ENCODE measurements at regions not wholly inside any gene's neighbourhood (a gene's known extent, or its start where the extent isn't known, plus 50 kb on each side); places are given as distances from the start of the nearest gene placed in this dataset.
A peak's percentile ranks its signal among the peaks of the same experiment; 100 is the strongest.

DNA sequence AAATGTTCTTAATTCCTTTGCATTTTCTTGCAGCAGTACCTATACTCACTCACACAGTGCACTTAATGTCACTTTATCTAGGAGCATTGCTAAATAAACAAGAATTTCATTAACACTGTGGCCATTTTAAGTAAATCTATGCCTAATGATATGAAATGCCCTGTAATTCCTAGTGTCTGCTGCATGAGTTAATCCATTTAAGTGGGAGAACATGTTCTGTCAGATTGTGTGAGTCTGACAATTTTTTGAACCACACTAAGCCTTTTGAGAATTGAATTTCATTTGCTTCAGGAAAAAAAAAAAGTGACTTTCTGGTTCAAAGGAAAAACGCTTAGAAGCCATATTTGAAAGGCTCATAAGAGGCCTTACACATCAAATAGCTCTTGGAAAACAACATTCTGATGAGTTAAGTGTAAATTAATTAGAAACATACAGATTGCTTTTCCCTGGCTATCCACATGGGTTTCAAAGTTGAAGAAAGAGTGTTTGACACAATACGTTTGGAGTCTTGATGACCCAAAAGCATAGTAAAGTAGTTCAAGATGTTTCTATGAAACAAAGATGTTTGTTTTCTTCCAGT lies 446.7 kb upstream of the GRAMD2B start:
- Histone ChIP-seq H3K9me3 (ENCODE audit: control insufficient read depth in 4 of 4, insufficient read depth in 3 of 4, low read length in 3 of 4) (no peaks in the 10 kb centered on the region), H3K9ac (ENCODE audit: insufficient read depth in 1 of 2, low read length in 2 of 2) (no peak overlapping the region), H3K4me1 (ENCODE audit: control insufficient read depth in 5 of 5, insufficient read depth in 5 of 5, low read length in 5 of 5) (no peaks in the 10 kb centered on the region), H3K36me3 (ENCODE audit: control insufficient read depth in 4 of 4, insufficient read depth in 4 of 4, low read length in 4 of 4) (no peaks in the 10 kb centered on the region), H3K27ac (ENCODE audit: low read depth in 1 of 2, low read length in 1 of 2) (no peak overlapping the region), H3K27me3 (ENCODE audit: control insufficient read depth in 3 of 3, insufficient read depth in 3 of 3, low read length in 2 of 3) (no peaks in the 10 kb centered on the region), H3K4me3 (no peak overlapping the region)
- ATAC-seq (ENCODE audit: insufficient read depth, low FRiP score) (no peak), DNase-seq (no peak)
- 85 to 86% methylated on average over 2 of the region's 2 CpGs for WGBS, 2 donors
- TF ChIP-seq, protein P1, sequence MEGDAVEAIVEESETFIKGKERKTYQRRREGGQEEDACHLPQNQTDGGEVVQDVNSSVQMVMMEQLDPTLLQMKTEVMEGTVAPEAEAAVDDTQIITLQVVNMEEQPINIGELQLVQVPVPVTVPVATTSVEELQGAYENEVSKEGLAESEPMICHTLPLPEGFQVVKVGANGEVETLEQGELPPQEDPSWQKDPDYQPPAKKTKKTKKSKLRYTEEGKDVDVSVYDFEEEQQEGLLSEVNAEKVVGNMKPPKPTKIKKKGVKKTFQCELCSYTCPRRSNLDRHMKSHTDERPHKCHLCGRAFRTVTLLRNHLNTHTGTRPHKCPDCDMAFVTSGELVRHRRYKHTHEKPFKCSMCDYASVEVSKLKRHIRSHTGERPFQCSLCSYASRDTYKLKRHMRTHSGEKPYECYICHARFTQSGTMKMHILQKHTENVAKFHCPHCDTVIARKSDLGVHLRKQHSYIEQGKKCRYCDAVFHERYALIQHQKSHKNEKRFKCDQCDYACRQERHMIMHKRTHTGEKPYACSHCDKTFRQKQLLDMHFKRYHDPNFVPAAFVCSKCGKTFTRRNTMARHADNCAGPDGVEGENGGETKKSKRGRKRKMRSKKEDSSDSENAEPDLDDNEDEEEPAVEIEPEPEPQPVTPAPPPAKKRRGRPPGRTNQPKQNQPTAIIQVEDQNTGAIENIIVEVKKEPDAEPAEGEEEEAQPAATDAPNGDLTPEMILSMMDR (IDR thresholded peaks at IDR 0.05; ENCODE audit: control extremely low read depth, extremely low read depth): no peak

GRCh38 chr5:125978015-125978414 lies 445.2 kb upstream of the GRAMD2B start:
- TF ChIP-seq, protein P1 (IDR thresholded peaks at IDR 0.05; ENCODE audit: control extremely low read depth, extremely low read depth): no peak
- ATAC-seq (ENCODE audit: insufficient read depth, low FRiP score): no peak
- Histone ChIP-seq H3K4me1 (ENCODE audit: control insufficient read depth in 5 of 5, insufficient read depth in 5 of 5, low read length in 5 of 5) (no peaks in the 10 kb centered on the region), H3K9me3 (ENCODE audit: control insufficient read depth in 4 of 4, insufficient read depth in 3 of 4, low read length in 3 of 4) (no peaks in the 10 kb centered on the region), H3K9ac (ENCODE audit: insufficient read depth in 1 of 2, low read length in 2 of 2) (no peak overlapping the region), H3K27me3 (ENCODE audit: control insufficient read depth in 3 of 3, insufficient read depth in 3 of 3, low read length in 2 of 3) (no peaks in the 10 kb centered on the region), H3K27ac (ENCODE audit: low read depth in 1 of 2, low read length in 1 of 2) (no peak overlapping the region), H3K4me3 (no peak overlapping the region), H3K36me3 (ENCODE audit: control insufficient read depth in 4 of 4, insufficient read depth in 4 of 4, low read length in 4 of 4) (no peaks in the 10 kb centered on the region)
- peak in 1 of 3 donors; percentile 14 for DNase-seq
- WGBS, 2 donors: 81 to 83% methylated on average over 3 of the region's 3 CpGs

DNA sequence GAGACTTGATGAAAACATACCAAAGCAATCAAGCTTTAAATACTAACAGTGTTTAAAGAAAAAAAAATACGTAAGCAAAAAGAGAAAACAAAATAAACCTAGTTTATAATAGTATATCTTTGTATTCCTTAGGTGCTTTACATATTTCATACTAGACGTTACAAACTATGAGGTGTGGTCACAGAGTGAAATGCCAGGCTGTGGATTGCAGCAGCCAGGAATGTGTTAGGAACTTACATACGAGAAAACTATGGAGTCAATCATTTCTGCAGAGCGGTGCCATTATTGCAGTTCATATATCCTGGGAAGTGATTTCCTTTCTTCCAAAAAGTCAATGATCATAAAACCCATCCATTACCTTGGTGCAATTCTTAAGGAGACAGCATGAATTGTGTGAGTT lies 443.6 kb upstream of the GRAMD2B start:
- H3K9me3 ChIP-seq (ENCODE audit: control insufficient read depth in 4 of 4, insufficient read depth in 3 of 4, low read length in 3 of 4): peaks cover 0 to 4% (median 2%) of the 10 kb centered on the region in 4 donors
- no peaks in the 10 kb centered on the region for H3K4me1 ChIP-seq (ENCODE audit: control insufficient read depth in 5 of 5, insufficient read depth in 5 of 5, low read length in 5 of 5)
- no peaks in the 10 kb centered on the region for H3K36me3 ChIP-seq (ENCODE audit: control insufficient read depth in 4 of 4, insufficient read depth in 4 of 4, low read length in 4 of 4)
- no peak overlapping the region for H3K27ac ChIP-seq (ENCODE audit: low read depth in 1 of 2, low read length in 1 of 2)
- DNase-seq (no peak), ATAC-seq (ENCODE audit: insufficient read depth, low FRiP score) (no peak)
- no peak overlapping the region for H3K4me3 ChIP-seq
- H3K9ac ChIP-seq (ENCODE audit: insufficient read depth in 1 of 2, low read length in 2 of 2): no peak overlapping the region
- TF ChIP-seq, protein P1 (IDR thresholded peaks at IDR 0.05; ENCODE audit: control extremely low read depth, extremely low read depth): no peak
- WGBS, 2 donors: 66 to 73% methylated on average over 4 of the region's 4 CpGs
- no peaks in the 10 kb centered on the region for H3K27me3 ChIP-seq (ENCODE audit: control insufficient read depth in 3 of 3, insufficient read depth in 3 of 3, low read length in 2 of 3)

- Histone ChIP-seq H3K4me3 (no peak overlapping the region), H3K27me3 (ENCODE audit: control insufficient read depth in 3 of 3, insufficient read depth in 3 of 3, low read length in 2 of 3) (no peaks in the 10 kb centered on the region), H3K27ac (ENCODE audit: low read depth in 1 of 2, low read length in 1 of 2) (no peak overlapping the region), H3K9ac (ENCODE audit: insufficient read depth in 1 of 2, low read length in 2 of 2) (no peak overlapping the region), H3K4me1 (ENCODE audit: control insufficient read depth in 5 of 5, insufficient read depth in 5 of 5, low read length in 5 of 5) (no peaks in the 10 kb centered on the region), H3K36me3 (ENCODE audit: control insufficient read depth in 4 of 4, insufficient read depth in 4 of 4, low read length in 4 of 4) (no peaks in the 10 kb centered on the region), H3K9me3 (ENCODE audit: control insufficient read depth in 4 of 4, insufficient read depth in 3 of 4, low read length in 3 of 4) (peaks cover 0 to 5% (median 2%) of the 10 kb centered on the region in 4 donors)
- TF ChIP-seq, protein P1 (IDR thresholded peaks at IDR 0.05; ENCODE audit: control extremely low read depth, extremely low read depth): no peak
- ATAC-seq (ENCODE audit: insufficient read depth, low FRiP score) (no peak), DNase-seq (no peak)
Observed at GRCh38 chr5:125981016-125981415, 442.2 kb upstream of the GRAMD2B start.

Measured in lung (tissue), 11 donors.